Lung microvascular endothelial cell (primary cell): ENCODE measurements at regions not wholly inside any gene's neighbourhood (a gene's known extent, or its start where the extent isn't known, plus 50 kb on each side); places are given as distances from the start of the nearest gene placed in this dataset.

ENCODE experiments used
- DNase-seq, 2 donors: peaks; one replicate each; pipeline versions ENCODE4 v3.0.0 to v3.0.0-alpha.2; 2010; ENCODE audit warnings: low read depth in 2 of 2

GRCh38 chr11:23653071-23653675 is 792.9 kb upstream of the CCDC179 start:
- no peak for DNase-seq

GRCh38 chr11:23668324-23668723 is 808.0 kb upstream of the CCDC179 start:
- no peak for DNase-seq

- no peak for DNase-seq
These were observed 813.1 kb upstream of the CCDC179 start for GRCh38 chr11:23673366-23673765.

- DNase-seq = no peak
These were observed 814.6 kb upstream of the CCDC179 start for GRCh38 chr11:23674866-23675265.

GRCh38 chr11:23679041-23679440 is 817.8 kb upstream of the LUZP2 start:
- no peak for DNase-seq

GRCh38 chr11:23679981-23680380 is 816.9 kb upstream of the LUZP2 start:
- DNase-seq = no peak

GRCh38 chr11:23680488-23681230 is 816.2 kb upstream of the LUZP2 start:
- no peak for DNase-seq

- no peak for DNase-seq
These were observed 812.2 kb upstream of the LUZP2 start for GRCh38 chr11:23684701-23685100.

- DNase-seq = no peak
These were observed 808.9 kb upstream of the LUZP2 start for GRCh38 chr11:23687991-23688390.

- no peak for DNase-seq
These were observed 808.4 kb upstream of the LUZP2 start for GRCh38 chr11:23688411-23688810.

- DNase-seq = peak in 1 of 2 donors; percentile 34
These were observed 808.0 kb upstream of the LUZP2 start for GRCh38 chr11:23688835-23689234.

GRCh38 chr11:23696688-23697415 is 800.0 kb upstream of the LUZP2 start:
- no peak for DNase-seq

GRCh38 chr11:23704183-23704582 is 792.7 kb upstream of the LUZP2 start:
- DNase-seq = no peak

- no peak for DNase-seq
These were observed 784.9 kb upstream of the LUZP2 start for GRCh38 chr11:23711981-23712380.

- no peak for DNase-seq
These were observed 777.8 kb upstream of the LUZP2 start for GRCh38 chr11:23719016-23719415.

- DNase-seq = no peak
These were observed 773.0 kb upstream of the LUZP2 start for GRCh38 chr11:23723861-23724260.

- no peak for DNase-seq
These were observed 771.1 kb upstream of the LUZP2 start for GRCh38 chr11:23725752-23726151.

- no peak for DNase-seq
These were observed 769.5 kb upstream of the LUZP2 start for GRCh38 chr11:23727387-23727786.

- no peak for DNase-seq
These were observed 769.1 kb upstream of the LUZP2 start for GRCh38 chr11:23727794-23728193.

- DNase-seq = no peak
These were observed 767.8 kb upstream of the LUZP2 start for GRCh38 chr11:23729088-23729487.

GRCh38 chr11:23730307-23730998 is 766.4 kb upstream of the LUZP2 start:
- no peak for DNase-seq

GRCh38 chr11:23732026-23732425 is 764.8 kb upstream of the LUZP2 start:
- DNase-seq = no peak
